ENCODE measurements at regions not wholly inside any gene's neighbourhood (a gene's known extent, or its start where the extent isn't known, plus 50 kb on each side); places are given as distances from the start of the nearest gene placed in this dataset.
A peak's percentile ranks its signal among the peaks of the same experiment; 100 is the strongest.

GRCh38 chr2:180143633-180144337 is 136.7 kb upstream of the CWC22 start:
- FAIRE-seq (no peak), DNase-seq (ENCODE audit: extremely low spot score, insufficient read length, low read depth) (no peak)

- DNase-seq (ENCODE audit: extremely low spot score, insufficient read length, low read depth) (no peak), FAIRE-seq (no peak)
These were observed 134.5 kb upstream of the CWC22 start for GRCh38 chr2:180141600-180141999.

DNA sequence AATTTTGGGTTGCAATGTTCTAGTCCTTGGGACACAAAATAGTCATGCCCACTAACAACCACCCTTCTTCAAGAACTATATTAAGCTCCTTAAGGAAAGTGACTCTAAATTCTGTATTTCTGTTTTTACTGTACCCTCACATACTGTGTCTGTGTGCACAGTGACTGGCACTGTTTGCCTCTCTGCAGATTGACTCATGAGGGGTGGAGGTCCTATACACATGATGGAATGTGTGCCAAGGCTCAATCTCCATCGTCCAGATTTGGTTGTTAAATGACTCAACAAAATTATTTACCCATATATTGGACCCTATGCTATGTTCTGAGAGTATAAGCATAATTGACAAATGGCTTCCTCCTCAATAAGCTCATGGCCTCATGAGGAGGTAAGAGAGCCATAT is 126.6 kb upstream of the CWC22 start:
- FAIRE-seq = no peak
- DNase-seq (ENCODE audit: extremely low spot score, insufficient read length, low read depth) = no peak

DNA sequence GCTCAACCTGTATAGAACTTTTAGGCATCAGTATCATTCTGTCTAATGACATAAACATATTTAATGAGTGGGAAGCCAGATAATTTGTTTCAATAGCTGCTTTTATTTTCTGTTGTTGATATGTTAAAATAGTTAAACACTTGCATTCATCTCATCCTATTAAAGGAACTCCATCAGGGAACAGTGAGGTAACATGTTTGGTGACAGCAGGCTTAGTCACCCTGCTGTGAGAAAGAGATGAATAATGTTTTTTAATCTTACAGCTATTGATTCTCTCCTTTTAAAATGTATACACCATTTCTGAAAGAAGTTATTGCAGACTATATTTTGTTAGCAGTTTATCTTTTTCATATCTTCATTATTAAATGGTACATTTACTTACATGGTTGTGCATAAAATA is 123.3 kb upstream of the CWC22 start:
- DNase-seq (ENCODE audit: extremely low spot score, insufficient read length, low read depth) = no peak
- FAIRE-seq = no peak

DNA sequence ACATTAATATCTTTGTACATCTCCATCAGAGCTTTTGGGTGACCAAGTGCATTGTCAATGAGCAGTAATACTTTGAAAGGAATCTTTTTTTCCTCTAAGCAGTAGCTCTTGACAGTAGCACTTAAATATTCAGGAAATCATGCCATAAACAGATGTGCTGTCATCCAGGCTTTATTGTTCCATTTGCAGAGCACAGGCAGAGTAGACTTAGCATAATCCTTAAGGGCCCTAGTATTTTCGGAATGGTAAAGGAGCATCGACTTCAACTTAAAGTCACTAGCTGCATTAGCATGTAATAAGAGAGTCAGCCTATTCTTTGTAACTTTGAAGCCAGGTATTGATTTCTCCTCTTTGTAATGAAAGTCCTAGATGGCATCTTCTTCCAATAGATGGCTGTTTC is 121.8 kb upstream of the CWC22 start:
- no peak for DNase-seq (ENCODE audit: extremely low spot score, insufficient read length, low read depth)
- no peak for FAIRE-seq

- DNase-seq (ENCODE audit: extremely low spot score, insufficient read length, low read depth) (no peak), FAIRE-seq (peak; percentile 50)
These were observed 118.3 kb upstream of the CWC22 start for GRCh38 chr2:180125245-180125962.

GRCh38 chr2:180124273-180125139 is 117.4 kb upstream of the CWC22 start:
- FAIRE-seq (peak; percentile 29), DNase-seq (ENCODE audit: extremely low spot score, insufficient read length, low read depth) (no peak)

DNA sequence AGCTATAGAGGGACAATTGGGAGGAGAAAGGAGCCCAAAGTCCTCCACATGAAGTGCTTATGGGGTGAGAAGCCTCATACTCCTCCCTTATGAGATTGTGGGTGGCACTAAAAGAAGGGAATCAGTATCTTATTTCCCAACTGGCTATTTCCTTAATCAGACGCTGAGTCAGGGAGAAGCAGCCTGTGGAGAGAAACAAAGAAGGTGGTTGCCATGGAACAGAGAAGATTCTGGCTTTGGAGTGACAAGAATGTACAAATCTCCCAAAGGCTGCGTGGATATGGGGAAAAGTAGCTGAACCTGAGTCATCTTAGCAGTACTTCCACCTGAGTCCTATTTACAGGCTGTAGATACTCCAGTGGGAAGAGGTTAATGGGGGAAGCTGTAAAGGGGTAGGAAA is 115.8 kb upstream of the CWC22 start:
- FAIRE-seq (no peak), DNase-seq (ENCODE audit: extremely low spot score, insufficient read length, low read depth) (no peak)

DNA sequence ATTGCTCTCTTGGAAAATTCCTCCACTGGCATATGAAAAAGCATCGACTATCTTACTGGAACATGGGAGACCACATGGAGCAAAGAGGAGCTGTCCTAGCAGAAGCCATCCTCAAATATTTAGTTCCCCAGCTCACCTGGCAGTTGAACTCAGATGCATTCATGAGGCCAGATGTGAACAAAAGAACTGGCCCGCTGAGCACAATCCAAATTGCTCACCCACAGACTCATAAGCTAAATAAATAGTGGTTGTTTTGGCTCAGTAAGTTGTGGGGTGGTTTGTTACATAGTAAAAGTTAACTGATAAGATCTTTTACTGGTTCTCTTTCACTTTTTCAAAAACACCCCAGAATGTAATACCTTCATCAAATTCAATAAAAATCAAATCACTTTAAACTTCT is 108.6 kb upstream of the CWC22 start:
- DNase-seq (ENCODE audit: extremely low spot score, insufficient read length, low read depth) (no peak), FAIRE-seq (no peak)

GRCh38 chr2:180115269-180115668 is 108.2 kb upstream of the CWC22 start:
- DNase-seq (ENCODE audit: extremely low spot score, insufficient read length, low read depth) (no peak), FAIRE-seq (no peak)

DNA sequence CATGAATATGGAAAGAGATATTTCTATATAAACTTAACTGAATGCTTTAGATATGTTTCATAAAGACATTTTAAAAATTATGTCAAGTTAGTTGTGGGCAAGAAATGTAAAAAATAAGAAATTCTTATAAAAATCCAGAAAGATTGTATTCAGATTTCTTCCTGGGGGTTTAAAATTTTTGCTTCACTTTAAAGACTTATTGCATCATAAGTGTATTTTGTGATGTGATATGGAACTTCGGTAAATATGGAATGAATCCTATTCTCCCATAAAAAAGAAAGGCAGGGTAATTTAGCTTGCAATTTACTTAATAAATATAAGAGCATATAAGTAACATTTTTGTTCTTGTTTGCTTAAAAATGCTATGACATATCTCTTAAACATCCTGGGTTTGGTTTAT is 104.8 kb upstream of the CWC22 start:
- FAIRE-seq = no peak
- no peak for DNase-seq (ENCODE audit: extremely low spot score, insufficient read length, low read depth)

GRCh38 chr2:180110469-180110868 is 103.4 kb upstream of the CWC22 start:
- no peak for FAIRE-seq
- no peak for DNase-seq (ENCODE audit: extremely low spot score, insufficient read length, low read depth)

DNA sequence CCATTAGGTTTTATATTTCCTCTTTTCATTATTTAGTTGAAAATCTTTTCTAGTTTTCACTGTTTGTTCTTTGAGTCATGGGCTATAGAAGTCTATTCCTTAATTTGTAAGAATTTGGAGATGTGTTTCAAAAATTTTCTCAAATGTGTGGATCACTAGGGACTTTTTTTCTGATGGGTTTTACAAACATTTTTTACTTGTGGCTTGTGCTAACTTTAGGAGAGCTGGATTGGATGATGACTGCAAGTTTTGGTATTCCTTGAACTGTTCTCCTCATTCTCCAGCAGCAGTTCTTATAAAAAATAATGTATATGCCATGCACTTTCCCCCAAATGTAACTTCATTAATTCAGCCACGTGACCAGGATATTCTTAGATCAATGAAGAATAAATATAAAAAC is 94.7 kb upstream of the CWC22 start:
- DNase-seq (ENCODE audit: extremely low spot score, insufficient read length, low read depth) (no peak), FAIRE-seq (no peak)

DNA sequence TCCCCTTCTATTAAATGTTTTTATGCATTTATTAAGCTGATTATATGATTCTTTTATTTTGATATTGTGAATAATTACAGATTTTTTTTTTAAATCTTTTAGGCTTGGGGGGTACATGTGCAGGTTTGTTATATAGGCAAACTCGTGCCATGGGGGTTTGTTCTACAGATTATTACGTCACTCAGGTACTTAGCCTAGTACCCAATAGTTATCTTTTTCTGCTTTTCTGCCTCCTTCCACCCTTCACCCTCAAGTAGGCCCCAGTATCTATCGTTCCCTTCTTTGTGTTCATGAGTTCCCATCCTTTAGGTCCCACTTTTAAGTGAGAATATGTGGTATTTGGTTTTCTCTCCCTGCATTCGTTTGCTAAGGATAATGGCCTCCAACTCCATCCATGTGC is 92.2 kb upstream of the CWC22 start:
- FAIRE-seq = no peak
- DNase-seq (ENCODE audit: extremely low spot score, insufficient read length, low read depth) = no peak

GRCh38 chr2:180085144-180085543 is 78.0 kb upstream of the CWC22 start:
- FAIRE-seq (no peak), DNase-seq (ENCODE audit: extremely low spot score, insufficient read length, low read depth) (no peak)

GRCh38 chr2:180077295-180077906 is 70.3 kb upstream of the CWC22 start:
- DNase-seq (ENCODE audit: extremely low spot score, insufficient read length, low read depth) = no peak
- no peak for FAIRE-seq

DNA sequence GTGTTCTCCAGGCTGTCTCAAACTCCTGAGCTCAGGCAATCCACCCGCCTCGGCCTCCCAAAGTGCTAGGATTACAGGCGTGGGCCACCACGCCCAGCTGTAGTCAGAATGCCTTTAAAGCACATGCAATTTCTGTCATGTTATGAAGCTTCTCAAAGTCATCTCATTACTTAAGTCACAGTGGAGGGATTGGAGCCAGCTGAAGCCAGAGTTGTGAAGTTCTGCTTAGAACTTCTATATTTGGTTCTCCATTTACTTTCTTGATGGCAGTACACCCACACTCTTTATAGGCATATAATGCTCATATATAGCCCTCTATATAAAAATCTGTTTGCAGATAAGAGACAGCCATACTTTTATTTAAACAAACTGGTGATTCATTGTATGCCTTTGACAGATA is 68.8 kb upstream of the CWC22 start:
- DNase-seq (ENCODE audit: extremely low spot score, insufficient read length, low read depth) = no peak
- no peak for FAIRE-seq

DNA sequence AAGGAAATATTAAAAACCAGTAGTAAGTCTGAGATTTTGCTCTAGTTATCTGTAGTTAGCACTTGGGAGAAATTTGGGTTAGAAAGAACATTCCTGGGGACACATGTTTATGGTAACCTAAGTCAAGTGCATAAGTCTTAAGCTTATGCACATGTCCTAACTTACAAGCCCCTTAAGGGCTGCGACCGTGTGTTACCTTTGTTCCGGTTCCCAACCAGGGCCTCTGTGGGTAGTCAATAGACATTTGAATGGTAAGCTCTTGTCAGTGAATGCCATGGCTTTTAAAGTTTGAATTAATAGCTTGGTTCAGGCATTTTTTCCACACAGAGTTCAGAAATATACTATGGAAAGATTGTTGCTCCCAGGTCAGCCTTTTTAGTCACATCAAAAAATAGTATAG is 64.7 kb upstream of the CWC22 start:
- FAIRE-seq (no peak), DNase-seq (ENCODE audit: extremely low spot score, insufficient read length, low read depth) (no peak)

DNA sequence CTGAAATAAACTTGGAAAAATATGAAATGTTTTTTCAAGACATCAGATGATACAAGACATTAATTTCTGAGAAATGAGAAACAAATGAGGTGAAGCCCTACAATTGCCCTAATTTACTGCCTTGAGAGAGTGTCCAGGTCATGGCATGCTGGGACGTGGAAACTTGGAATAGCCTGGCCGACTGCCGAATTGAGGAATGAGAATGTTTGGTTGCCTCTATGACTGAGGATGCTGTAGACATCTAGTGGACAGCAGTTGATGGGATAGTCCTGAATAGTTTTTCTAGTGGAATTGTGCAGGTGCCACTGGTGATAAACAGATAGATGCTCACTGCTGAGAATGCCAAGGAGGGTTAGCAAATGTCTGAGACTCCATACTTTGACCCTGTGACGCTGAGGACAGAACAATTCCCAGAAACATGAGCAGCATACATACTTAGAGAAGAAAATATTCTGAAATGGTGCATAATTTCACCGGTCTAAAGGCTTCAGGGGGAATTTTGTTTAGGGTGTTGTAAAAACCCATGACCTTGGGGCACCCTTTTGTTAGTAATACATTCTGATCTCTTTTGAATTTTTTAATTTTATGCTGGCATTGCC is 56.5 kb upstream of the CWC22 start:
- FAIRE-seq = no peak
- DNase-seq (ENCODE audit: extremely low spot score, insufficient read length, low read depth) = no peak

GRCh38 chr2:180062178-180062577 is 55.1 kb upstream of the CWC22 start:
- FAIRE-seq = no peak
- DNase-seq (ENCODE audit: extremely low spot score, insufficient read length, low read depth) = no peak
